ENCODE measurements at regions not wholly inside any gene's neighbourhood (a gene's known extent, or its start where the extent isn't known, plus 50 kb on each side); places are given as distances from the start of the nearest gene placed in this dataset.
"Not testable (repeated sequence)": the region's sequence is repeated elsewhere in the genome, so short reads cannot be mapped to it uniquely, and the experiment has no call there.

DNA sequence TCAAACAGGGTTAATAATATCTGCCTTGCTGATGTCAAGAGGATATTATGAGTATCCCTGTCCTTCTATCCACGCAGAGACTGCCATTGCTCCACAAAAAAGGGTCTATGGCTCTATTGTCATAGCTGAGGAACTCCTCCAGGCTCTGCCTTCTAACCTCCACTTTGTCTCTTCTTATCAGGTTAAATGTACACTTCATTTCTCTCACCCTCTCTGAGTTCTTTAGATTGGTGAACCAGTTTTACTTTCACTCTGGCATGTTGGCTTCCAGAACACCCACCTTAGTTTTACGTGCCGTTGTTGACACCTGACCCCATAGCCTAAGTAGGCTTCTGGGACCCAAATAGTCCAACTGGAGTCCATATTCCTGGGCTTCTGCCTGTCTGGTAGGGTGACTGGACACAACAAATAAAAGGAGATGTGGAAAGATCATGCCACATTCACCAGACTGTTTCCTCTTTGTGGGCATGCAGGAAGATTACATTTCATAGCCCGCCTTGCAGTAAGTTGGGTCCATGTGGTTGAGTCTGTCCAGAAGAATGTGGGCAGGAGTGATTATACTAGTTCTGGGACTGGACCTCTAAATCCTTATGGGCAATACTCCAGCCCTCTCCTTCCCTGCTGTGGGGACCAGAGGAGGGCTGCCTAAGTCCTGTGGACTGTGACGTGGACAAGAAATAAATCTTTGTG is 350.4 kb upstream of the CLINT1 start:
- no peak for DNase-seq

GRCh38 chr5:158207733-158208132 is 348.8 kb upstream of the CLINT1 start:
- no peak for DNase-seq

DNA sequence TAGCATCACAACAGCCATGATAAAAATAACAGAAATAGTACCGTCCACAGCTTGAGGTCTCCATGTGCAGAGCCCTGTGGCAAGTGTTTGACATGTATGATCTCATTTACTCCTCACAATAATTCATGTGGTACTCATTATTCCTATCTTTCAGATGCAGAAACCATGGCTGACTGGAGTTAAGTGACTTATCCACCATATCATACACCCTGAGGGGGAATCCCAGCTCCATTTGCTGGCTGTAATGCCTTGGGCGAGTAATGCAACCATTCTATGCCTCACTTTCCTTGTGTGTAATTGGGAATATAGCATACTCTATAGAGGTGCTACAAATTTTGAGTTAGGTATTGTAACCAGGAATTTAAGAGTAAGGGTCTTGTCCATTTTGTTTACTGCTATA is 347.0 kb upstream of the CLINT1 start:
- DNase-seq, result no peak

DNA sequence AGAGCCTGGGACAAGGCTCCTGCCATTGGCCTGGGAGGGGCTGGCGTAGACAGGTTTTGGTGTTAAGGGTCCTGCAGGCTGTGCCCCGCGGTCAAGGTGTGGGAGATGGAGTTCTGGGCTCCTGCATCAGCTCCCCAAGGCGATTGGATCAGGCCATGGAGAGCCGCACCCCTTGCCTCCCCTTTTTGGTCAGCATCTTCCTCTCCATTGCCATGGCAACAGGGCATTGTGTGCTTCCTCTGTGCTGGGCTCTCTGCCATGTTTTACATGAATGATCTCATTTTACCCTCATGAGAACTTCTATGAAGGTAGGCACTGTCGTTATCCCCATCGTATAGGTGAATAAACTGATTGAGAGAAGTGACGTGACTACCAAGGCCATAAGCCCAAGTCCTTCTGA is 344.3 kb upstream of the CLINT1 start:
- no peak for DNase-seq

DNA sequence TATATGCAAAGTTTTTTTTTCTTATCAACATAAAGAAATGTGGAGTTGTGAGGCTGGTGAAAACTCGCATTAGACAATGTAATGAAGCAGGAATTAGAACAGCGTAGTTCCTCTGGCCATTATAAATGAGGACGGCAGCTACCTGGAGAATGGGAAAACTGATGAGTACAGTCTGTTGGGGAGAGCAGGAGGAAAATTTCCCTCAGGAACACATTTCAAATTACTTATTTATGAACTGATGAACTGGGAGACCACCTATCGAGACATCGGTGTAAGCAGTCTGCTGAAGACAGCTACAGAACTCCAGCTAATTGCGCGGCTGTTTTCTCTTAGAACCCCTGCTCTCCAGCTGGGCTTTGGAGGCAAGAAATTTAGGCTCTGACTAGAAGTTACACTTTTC is 343.9 kb upstream of the CLINT1 start:
- no peak for DNase-seq

- peak in 2 of 3 donors; percentile 67 to 80 for DNase-seq
These were observed 341.7 kb upstream of the CLINT1 start for GRCh38 chr5:158200619-158201018.

GRCh38 chr5:158198636-158199035 is 339.7 kb upstream of the CLINT1 start:
- no peak for DNase-seq

DNA sequence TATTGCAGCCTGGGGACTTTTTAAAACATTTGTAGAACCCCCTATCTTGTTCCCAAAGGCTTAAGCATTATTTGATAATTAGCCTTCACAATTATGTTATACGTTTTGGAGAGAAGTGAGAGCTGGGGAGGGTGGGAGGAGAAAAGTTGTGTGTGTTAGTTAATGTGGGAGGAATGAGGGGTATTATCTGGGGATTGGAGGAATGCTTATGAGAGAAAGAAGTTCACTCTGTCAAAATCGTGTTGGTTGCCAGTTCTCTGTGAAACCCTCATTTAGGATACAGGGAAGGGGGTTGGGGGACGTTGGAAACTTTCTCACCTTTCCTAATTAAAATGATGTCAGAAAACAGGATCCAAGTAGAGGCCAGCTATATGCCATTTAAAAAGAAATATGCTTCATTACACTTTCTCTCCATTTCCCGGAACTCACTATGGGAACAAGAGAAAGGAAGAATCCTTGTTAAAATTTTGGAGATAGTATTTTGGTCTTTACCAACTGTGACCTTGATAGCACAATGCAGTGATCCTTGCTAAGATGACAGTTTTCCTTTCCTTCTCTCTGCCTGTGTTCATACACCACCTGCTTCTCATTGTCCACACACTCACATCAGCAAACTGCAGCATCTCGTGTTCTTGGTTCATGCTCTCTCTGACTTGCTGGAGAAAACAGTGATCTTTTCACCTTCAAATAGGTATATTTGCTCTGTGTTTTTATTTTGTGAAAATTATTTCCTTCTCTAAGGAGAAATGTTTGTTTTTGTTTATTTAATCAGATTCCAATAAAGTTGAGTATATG is 336.7 kb upstream of the CLINT1 start:
- DNase-seq, result peak in 2 of 3 donors; percentile 42 to 69

- peak; percentile 54 to 91 (median 83) for DNase-seq
These were observed 335.6 kb upstream of the CLINT1 start for GRCh38 chr5:158194561-158194976.

- DNase-seq, result not testable (repeated sequence)
These were observed 334.4 kb upstream of the CLINT1 start for GRCh38 chr5:158193395-158193794.

- DNase-seq, result no peak
These were observed 321.5 kb upstream of the CLINT1 start for GRCh38 chr5:158180407-158180806.

DNA sequence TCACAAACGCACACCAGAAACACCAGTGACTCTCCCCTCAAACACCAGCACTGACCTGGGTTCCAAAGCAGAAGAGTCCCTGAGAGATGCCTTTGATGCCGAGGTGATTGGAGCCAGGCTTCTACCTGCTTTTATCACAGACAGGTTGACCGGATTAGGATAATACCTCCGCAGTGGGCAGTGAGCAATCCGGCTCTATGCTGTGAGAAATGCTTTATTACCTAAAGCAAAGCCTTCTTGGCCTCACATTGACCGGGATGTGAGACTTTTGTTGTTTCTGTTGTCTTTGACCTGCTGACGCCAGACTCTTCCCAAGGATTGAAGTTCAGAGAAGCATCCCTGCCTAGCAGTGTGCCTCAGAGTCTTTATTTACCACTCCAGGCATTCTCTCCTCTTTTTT is 320.3 kb upstream of the CLINT1 start:
- DNase-seq, result no peak

DNA sequence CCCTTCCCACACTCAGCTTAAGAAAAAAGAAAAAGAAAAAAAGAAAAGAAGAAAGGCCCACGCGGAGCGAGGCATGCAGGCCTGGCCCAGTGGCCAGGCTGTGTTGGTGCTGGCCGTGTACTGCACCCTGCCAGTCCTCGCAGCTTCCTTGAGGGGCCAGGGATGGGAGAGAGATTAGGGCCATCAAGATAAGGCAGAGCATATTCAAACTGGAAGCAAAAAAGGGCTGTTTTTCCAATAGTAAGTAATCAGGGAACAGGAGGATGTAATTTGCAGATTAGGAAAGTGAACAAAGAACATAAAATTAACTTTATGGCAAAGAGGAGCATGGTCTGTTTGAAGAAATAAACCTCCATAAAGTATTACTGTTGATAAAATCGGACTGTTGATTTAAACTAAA is 319.6 kb upstream of the CLINT1 start:
- DNase-seq, result no peak

- peak in 1 of 3 donors; percentile 56 for DNase-seq
These were observed 318.2 kb upstream of the CLINT1 start for GRCh38 chr5:158177146-158177545.

DNA sequence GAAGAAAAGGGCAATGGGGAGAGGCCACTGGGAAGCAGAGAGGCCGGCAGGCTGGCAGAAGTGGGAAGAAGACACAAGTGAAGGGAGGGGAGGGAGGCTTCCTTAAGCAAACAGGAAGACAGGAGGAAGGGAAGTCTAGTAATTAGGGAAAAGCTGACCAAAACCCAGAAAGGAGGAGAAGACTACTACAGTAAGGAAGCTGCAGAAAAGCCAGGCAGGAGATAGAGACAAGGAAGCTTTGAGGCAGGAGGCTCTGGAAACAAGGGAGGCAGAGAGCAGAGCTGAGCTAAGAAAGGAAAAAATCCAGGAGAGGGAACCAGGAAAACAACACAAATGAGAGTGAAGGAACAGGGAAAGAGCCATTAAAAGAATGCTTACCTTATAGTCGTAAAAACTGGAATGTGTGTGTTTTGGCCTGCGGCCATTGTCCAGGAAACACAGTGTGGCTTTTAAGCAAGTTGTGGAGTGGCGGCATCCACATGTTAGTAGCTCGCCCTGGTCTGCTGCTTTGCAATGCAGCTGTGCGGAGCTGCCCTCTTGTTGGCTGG is 317.1 kb upstream of the CLINT1 start:
- peak in 1 of 3 donors; percentile 68 for DNase-seq

- peak; percentile 82 to 95 (median 90) for DNase-seq
These were observed 316.2 kb upstream of the CLINT1 start for GRCh38 chr5:158174918-158175851.

- no peak for DNase-seq
These were observed 315.1 kb upstream of the CLINT1 start for GRCh38 chr5:158174026-158174425.

DNA sequence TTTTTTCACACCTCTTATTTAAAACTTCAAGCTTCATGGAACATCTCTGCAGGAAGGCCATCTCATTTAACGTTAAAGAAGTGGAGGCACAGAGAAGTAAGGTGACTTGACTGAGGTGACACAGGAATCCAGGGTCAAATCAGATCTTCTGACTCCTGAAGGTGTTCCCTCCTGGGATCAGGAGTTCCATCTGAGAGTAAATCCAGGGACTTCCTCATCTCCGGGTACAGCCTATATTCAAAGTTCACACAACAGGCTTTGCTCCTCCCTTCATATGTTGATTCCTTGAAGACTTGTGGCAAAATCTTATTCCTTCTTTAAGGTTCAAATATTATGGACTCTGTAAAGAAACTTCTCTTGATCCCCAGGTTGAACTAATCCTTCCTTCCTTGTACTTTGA is 313.1 kb upstream of the CLINT1 start:
- no peak for DNase-seq

DNA sequence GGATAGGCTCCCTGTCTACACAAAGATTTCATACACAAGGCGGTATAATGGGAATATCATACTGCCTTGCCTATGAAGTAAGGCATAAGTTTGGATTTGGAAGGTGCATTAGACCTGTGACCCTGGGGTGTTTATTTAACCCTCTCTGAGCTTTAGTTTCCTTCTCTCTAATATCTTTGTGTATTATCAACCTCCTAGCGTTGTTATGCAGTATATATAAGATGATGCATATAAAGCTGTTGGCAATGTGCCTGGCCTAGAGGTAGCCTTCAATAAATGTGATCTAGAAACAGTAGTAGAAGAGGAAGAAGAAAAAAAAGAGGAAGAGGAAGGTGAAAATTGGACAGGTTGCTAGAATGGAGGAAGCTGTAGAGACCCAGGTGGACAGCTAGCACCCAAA is 311.6 kb upstream of the CLINT1 start:
- no peak for DNase-seq

DNA sequence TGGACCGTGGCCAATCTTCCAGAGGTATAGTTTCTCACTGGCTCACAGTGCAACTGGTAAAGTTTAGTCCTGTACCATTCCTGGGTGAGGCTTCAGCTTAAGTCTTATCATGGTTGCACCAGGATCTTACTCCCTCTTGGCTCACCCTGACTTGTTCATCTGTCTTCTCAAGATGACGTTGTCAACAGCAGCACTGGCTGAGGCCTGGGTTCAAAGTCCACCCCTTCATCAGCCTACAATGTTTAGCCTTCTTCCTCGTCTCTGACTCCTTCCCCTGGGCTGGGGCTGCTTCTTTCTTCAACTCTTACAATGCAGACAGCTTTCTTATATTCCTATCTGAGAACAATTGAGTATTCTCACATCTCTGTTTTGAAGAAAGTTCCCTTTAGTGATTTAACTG is 311.1 kb upstream of the CLINT1 start:
- no peak for DNase-seq

GRCh38 chr5:158166424-158166823 is 307.5 kb upstream of the CLINT1 start:
- no peak for DNase-seq

- no peak for DNase-seq
These were observed 306.7 kb upstream of the CLINT1 start for GRCh38 chr5:158165647-158166046.
